HG02840 (cell line): ENCODE measurements at regions not wholly inside any gene's neighbourhood (a gene's known extent, or its start where the extent isn't known, plus 50 kb on each side); places are given as distances from the start of the nearest gene placed in this dataset.

Source experiments
- ATAC-seq: cut with Tn5 transposase; IDR thresholded peaks from one replicate; pipeline ENCODE4 v1.9.1; 2021; ENCODE audit warnings: mild to moderate bottlenecking, moderate library complexity, moderate number of reproducible peaks; ENCODE audit not compliant: unreplicated experiment, low FRiP score

GRCh38 chr6:90436403-90436802 lies 139.8 kb upstream of the BACH2 start:
- no peak for ATAC-seq

GRCh38 chr6:90435207-90435899 lies 138.7 kb upstream of the BACH2 start:
- ATAC-seq = no peak

- ATAC-seq = no peak
Measured at GRCh38 chr6:90434094-90434493, 137.5 kb upstream of the BACH2 start.

- no peak for ATAC-seq
Measured at GRCh38 chr6:90432937-90433336, 136.3 kb upstream of the BACH2 start.

GRCh38 chr6:90432041-90432775 lies 135.6 kb upstream of the BACH2 start:
- ATAC-seq = no peak

GRCh38 chr6:90431576-90431975 lies 134.9 kb upstream of the BACH2 start:
- ATAC-seq = no peak

- no peak for ATAC-seq
Measured at GRCh38 chr6:90429713-90430112, 133.1 kb upstream of the BACH2 start.

GRCh38 chr6:90428514-90428913 lies 131.9 kb upstream of the BACH2 start:
- ATAC-seq = no peak

- ATAC-seq = peak; percentile 99
Measured at GRCh38 chr6:90425161-90425641, 128.6 kb upstream of the BACH2 start.

DNA sequence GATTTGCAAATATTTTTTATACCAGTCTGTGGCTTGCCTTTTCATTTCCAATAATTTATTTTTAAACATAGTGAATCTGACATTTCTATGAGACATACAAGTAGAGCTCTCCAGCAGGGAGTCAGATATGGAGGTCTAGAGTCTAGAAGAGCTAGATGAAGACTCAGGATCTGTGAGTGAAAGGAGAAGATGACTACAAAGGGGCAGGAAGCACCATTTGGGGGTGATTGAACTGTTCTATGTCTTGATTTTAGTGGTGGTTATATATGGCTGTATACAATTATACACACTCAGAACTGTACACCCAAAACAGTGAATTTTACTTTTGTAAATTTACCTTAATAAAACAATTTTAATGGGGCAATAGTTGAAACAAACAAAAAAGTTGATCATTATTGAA lies 127.9 kb upstream of the BACH2 start:
- ATAC-seq = no peak

DNA sequence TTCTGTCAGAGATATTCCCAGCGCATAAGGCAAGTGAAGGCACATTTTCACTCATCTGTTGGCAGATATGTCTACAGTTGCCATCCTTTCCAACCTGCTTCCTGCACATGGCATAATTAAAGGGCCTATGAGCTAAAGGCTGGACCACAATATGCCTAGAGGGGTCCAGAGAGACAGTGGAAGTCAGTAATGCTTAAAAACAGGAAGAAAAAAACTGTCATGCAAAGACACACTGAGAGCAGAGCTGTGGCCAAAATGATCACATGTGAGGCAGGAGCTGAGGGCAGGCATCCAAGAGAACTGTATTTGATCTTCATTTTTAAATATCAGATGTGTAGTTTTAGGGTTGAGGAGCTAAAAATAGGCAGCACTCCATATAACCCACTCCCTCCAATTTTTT lies 125.0 kb upstream of the BACH2 start:
- ATAC-seq = no peak

DNA sequence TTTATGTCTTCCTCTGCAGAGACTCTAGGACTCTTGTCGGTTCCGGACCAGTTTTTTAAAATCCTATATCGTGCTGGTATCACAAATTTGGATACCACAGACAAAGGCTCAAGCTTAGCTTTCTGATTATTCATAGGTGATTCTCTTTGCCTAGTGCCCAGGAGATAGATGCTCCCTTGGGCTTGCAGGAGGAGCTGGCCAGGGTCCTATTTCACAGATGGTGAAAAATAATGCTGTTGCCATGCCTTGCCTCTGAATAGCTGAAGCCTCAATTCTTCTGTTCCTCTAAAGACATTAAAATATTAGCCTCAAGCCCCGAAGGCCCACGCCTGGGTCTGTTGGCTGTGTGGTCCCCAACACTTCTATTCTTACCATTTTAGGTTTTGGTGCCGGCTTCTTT lies 123.9 kb upstream of the BACH2 start:
- no peak for ATAC-seq

DNA sequence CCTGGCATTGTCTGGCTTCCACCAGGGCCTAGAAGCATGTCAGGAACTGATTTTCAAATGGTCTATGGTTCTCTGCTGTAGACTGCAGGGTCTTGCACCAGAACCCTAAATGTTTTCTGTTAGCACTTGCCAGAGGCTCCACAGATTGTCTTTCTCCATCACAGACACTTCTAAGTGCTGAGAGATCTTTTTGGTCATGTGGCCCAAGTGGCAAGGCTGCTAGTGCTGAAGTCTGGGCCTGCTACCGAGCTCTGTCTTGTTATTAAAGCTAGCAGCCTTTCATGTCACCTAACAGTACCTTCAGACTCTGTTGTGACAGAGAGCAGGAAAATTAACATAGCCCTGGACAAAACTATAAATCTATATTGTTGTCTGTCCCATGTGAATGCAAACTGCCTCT lies 120.7 kb upstream of the BACH2 start:
- no peak for ATAC-seq

- no peak for ATAC-seq
Measured at GRCh38 chr6:90416322-90416721, 119.7 kb upstream of the BACH2 start.

DNA sequence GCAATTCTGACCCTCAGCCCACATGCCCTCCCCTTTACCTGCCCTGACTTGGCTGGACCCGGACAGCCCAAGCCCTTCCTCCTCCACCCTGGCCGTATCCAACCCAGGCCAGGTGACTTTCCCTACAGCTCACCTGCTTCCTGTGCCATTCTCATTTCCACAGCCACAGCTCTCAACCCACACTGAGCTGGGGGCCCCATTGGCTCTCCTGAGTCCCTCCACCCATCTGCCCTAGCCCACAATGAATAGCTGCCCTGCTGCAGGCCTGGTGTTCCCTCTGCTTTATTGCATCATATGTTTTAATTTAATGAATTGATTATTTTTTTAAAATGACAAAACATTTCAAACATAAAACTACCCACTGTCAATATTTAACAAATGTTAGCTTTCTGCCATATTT lies 118.5 kb upstream of the BACH2 start:
- no peak for ATAC-seq

GRCh38 chr6:90414352-90414751 lies 117.7 kb upstream of the BACH2 start:
- ATAC-seq = no peak

DNA sequence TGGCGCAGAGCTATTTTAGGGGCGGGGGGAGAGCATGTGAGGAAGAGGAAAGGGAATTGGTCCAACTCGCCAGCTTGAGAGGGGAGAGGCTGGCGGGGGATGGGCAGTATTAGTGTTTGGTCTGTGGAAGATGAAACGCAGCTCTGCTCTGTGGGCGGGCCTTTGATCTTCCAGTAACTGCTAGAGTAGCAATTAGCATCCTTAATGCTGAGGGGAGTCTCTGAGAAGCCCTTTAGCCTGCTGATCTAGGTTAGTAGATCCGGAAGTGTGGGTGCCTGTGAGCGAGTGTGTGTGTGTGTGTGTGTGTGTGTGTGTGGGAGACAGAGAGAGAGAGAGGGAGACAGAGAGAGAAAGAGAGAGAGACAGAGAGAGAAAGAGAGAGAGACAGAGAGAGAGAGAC lies 117.2 kb upstream of the BACH2 start:
- ATAC-seq = no peak

GRCh38 chr6:90413396-90413795 lies 116.8 kb upstream of the BACH2 start:
- no peak for ATAC-seq

DNA sequence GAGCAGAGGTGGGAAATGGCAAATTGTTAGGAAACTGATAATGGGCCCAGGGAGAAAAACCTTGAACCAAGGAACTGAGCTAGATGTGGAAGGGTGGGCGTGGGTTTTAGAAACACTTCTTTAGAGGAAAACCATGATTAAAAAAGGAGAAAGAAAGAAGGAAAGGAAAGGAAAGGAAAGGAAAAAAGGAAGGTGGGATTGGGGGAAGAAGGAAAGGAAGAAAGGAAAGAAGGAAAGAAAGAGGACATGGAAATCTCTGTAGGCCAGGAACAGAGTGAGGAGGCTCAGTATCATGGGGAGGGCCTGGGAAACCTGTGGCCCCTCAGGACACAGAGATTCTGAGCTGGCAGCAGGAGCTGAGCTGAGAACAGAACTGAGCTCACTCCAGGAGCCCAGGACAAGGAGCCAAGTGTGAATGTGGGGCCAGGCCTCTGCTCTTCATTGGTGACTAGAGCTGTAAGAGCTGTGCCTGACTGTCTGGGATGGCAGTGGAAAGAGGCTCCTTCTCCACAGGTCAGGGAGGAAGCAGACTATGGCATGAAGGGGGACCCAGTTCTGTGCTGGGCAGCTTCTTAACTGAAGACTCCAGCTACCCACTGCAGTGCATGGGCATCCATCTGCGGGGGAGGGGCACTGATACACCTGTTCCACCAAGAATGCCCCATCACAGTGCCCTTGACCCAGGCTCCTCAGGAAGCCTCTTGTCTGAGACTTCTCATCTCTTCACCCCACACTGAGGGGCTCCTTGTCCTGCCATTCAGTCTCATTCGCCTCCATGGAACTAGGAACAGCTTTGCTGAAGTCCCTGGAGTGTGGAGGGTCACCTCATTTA lies 116.1 kb upstream of the BACH2 start:
- no peak for ATAC-seq

DNA sequence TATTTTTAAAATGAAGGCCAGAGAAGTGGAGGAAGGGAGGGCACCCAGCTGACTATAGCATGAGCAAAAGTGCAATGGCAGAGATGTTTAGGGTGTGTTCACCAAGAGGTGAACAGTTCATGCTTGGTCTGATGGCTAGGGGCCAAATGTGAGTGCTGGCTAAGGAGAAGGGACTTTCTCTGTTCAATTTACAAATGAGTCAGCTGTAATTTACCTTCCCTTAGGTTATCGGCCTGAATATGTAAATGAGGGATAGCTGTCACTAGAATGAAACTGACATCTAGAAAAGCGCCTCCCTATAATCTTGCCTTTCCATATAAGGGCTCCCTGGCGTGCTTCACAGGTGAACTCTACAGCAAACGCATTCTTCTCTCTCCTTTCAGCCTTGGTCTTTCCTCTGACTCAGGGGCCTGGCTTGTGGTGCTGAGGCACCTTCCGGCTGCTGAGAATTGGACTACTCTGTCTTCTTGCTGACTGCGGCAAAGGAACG lies 114.7 kb upstream of the BACH2 start:
- ATAC-seq = peak; percentile 95

- ATAC-seq = no peak
Measured at GRCh38 chr6:90409700-90410099, 113.1 kb upstream of the BACH2 start.
